ENCODE measurements at regions not wholly inside any gene's neighbourhood (a gene's known extent, or its start where the extent isn't known, plus 50 kb on each side); places are given as distances from the start of the nearest gene placed in this dataset.

DNA sequence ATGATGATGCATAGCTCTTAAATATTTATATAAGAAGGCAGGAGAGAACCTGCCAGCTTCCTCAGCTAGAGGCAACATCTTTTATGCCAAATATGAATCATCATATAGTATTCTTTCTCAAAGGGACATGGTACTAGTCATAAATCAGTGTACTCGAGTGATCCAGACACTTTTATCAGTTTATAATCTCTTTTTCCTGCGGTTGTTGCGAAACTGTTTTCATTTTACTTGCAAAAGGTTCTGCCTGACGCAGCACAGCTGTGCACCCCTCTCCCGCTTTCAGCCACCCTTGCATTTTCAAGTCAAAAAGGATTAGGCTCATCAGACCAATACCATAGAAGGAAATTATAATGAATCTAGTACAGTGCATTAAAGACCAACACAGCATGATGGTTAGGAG, 332.3 kb upstream of the PRKCQ start:
- TF ChIP-seq, protein P1, sequence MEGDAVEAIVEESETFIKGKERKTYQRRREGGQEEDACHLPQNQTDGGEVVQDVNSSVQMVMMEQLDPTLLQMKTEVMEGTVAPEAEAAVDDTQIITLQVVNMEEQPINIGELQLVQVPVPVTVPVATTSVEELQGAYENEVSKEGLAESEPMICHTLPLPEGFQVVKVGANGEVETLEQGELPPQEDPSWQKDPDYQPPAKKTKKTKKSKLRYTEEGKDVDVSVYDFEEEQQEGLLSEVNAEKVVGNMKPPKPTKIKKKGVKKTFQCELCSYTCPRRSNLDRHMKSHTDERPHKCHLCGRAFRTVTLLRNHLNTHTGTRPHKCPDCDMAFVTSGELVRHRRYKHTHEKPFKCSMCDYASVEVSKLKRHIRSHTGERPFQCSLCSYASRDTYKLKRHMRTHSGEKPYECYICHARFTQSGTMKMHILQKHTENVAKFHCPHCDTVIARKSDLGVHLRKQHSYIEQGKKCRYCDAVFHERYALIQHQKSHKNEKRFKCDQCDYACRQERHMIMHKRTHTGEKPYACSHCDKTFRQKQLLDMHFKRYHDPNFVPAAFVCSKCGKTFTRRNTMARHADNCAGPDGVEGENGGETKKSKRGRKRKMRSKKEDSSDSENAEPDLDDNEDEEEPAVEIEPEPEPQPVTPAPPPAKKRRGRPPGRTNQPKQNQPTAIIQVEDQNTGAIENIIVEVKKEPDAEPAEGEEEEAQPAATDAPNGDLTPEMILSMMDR (IDR thresholded peaks at IDR 0.05; ENCODE audit: borderline replicate concordance, insufficient read depth, low read depth, low read length), result no peak
- H3K4me3 ChIP-seq (ENCODE audit: low read depth, low read length), result no peak overlapping the region

DNA sequence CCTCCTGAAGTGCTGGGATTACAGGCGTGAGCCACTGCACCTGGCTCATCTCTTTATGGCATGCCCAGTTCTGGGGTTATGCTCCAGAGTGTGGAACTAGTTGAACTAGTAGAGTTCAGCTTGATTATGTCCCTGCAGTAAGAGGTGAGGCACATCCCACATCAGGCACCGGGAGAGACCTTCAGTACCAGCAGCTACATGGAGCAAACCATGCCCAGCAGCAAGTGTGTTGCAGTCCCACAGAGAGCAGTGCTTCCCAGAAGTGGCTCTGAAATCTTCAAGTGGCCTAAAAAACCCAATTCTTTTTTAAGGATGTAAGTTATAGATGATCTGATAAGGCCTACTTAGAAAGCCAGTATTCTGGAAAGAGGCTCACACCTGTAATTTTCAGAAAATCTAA, 331.9 kb upstream of the PRKCQ start:
- TF ChIP-seq, protein P1 (IDR thresholded peaks at IDR 0.05; ENCODE audit: borderline replicate concordance, insufficient read depth, low read depth, low read length), result no peak
- no peak overlapping the region for H3K4me3 ChIP-seq (ENCODE audit: low read depth, low read length)

GRCh38 chr10:6909905-6910560, 330.0 kb upstream of the PRKCQ start:
- TF ChIP-seq, protein P1 (IDR thresholded peaks at IDR 0.05; ENCODE audit: borderline replicate concordance, insufficient read depth, low read depth, low read length), result no peak

GRCh38 chr10:6907877-6908530, 327.9 kb upstream of the PRKCQ start:
- no peak overlapping the region for H3K4me3 ChIP-seq (ENCODE audit: low read depth, low read length)
- TF ChIP-seq, protein P1 (IDR thresholded peaks at IDR 0.05; ENCODE audit: borderline replicate concordance, insufficient read depth, low read depth, low read length), result no peak

More at GRCh38 chr10:6909905-6910560, 330.0 kb upstream of the PRKCQ start:
- no peak overlapping the region for H3K4me3 ChIP-seq (ENCODE audit: low read depth, low read length)

DNA sequence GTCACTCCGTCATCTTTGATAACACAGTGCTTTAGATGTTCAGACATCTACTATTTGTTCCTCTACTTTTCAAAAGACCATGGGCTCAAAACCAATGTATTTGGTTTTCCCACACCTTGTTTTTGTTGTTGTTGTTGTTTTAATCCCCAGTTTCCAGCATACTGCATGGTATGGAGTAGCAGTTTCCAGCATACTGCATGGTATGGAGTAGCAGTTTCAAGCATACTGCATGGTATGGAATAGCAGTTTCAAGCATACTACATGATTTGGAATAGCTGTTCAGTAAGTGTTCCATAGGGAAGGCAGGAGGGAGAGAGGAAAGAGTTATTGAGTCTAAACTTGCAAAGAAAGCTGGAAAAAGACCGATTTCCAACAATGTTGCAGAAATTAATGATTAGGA, 314.3 kb upstream of the PRKCQ start:
- no peak overlapping the region for H3K4me3 ChIP-seq (ENCODE audit: low read depth, low read length)
- TF ChIP-seq, protein P1 (IDR thresholded peaks at IDR 0.05; ENCODE audit: borderline replicate concordance, insufficient read depth, low read depth, low read length), result no peak

DNA sequence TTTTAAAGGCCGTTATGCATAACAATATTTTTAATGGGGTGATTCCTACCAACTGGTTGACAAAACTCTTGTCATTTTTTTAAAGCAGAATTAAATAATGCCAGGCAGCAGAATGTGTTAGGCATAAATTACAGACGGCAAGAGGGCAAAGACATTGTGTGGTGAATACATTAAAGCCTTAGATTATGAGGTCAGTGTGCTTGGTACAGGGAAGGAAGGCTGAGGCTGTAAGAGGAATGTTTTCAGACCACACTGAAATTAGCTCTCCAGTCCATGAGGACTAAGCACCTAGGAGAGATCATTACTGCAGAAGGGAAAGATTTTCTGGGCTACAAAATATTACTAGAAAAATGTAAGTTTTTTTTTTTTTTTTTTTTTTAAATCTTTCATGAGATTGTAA, 312.8 kb upstream of the PRKCQ start:
- H3K4me3 ChIP-seq (ENCODE audit: low read depth, low read length), result no peak overlapping the region
- TF ChIP-seq, protein P1 (IDR thresholded peaks at IDR 0.05; ENCODE audit: borderline replicate concordance, insufficient read depth, low read depth, low read length), result no peak

DNA sequence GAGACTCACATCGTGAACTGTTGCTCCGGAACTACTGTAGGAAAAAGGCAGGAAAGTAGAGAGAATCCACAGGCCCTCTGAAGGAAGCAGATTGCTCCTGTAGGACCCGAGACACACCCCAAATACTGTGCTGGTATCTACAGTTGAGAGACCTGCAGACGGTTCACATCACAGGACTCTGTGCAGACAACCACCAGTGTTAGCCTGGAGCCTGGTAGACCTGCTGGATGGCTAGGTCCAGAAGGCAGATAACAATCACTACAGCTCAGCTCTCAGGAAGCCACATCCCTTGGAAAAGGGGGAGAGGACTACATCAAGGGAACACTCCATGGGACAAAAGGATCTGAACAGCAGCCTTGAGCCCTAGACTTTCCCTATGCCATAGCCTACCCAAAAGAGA, 311.8 kb upstream of the PRKCQ start:
- TF ChIP-seq, protein P1 (IDR thresholded peaks at IDR 0.05; ENCODE audit: borderline replicate concordance, insufficient read depth, low read depth, low read length), result no peak
- no peak overlapping the region for H3K4me3 ChIP-seq (ENCODE audit: low read depth, low read length)

Measured in GM12875 (cell line).